HL-60 (cell line): ENCODE measurements at regions not wholly inside any gene's neighbourhood (a gene's known extent, or its start where the extent isn't known, plus 50 kb on each side); places are given as distances from the start of the nearest gene placed in this dataset.

ENCODE experiments used
- DNase-seq, 2 experiments: peaks; one replicate each; pipeline ENCODE4 v3.0.0-alpha.2; 2010 to 2020; ENCODE audit warnings: low read depth in 1 of 2, low spot score in 1 of 2
- H3K27ac ChIP-seq: fragments of 250-450 bp; sonication (Bioruptor Pico); replicated peaks from 2 replicates; pipeline ENCODE4 v1.5.1; 2020; ENCODE audit warnings: mild to moderate bottlenecking, moderate library complexity
- H3K27me3 ChIP-seq: fragments of 250-450 bp; sonication (Bioruptor Pico); 2 replicates; pipeline ENCODE4 v1.5.1; 2021; ENCODE audit warnings: mild to moderate bottlenecking, moderate library complexity; ENCODE audit not compliant: insufficient read depth, poor library complexity, severe bottlenecking
- H3K4me3 ChIP-seq: replicated peaks from 2 replicates; pipeline ENCODE4 v1.5.1; 2011; ENCODE audit warnings: mild to moderate bottlenecking, control low read depth, low read length; ENCODE audit not compliant: insufficient read depth
- GABPA ChIP-seq: IDR thresholded peaks from 2 replicates; pipeline ENCODE4 v1.6.1; 2012; ENCODE audit warnings: low read depth
- POLR2AphosphoS5 ChIP-seq: IDR thresholded peaks from 2 replicates; pipeline ENCODE4 v1.6.1; 2012; ENCODE audit warnings: low read depth
- SPI1 ChIP-seq: IDR thresholded peaks from 2 replicates; pipeline ENCODE4 v1.6.1; 2012; ENCODE audit warnings: low read depth, mild to moderate bottlenecking, borderline replicate concordance
- TF ChIP-seq, protein P1 (sequence below): IDR thresholded peaks from 2 replicates; pipeline ENCODE4 v1.6.1; 2012; ENCODE audit warnings: low read depth; ENCODE audit not compliant: insufficient replicate concordance
- TF ChIP-seq, protein P2 (sequence below): IDR thresholded peaks from one replicate; pipeline ENCODE4 v1.5.1; 2011; ENCODE audit warnings: low read length, control low read depth, inconsistent platforms; ENCODE audit not compliant: insufficient read depth

GRCh38 chr5:124606093-124606492 is 140.3 kb downstream of the ZNF608 start:
- TF ChIP-seq GABPA: no peak
- TF ChIP-seq POLR2AphosphoS5: no peak
- TF ChIP-seq, protein P1, sequence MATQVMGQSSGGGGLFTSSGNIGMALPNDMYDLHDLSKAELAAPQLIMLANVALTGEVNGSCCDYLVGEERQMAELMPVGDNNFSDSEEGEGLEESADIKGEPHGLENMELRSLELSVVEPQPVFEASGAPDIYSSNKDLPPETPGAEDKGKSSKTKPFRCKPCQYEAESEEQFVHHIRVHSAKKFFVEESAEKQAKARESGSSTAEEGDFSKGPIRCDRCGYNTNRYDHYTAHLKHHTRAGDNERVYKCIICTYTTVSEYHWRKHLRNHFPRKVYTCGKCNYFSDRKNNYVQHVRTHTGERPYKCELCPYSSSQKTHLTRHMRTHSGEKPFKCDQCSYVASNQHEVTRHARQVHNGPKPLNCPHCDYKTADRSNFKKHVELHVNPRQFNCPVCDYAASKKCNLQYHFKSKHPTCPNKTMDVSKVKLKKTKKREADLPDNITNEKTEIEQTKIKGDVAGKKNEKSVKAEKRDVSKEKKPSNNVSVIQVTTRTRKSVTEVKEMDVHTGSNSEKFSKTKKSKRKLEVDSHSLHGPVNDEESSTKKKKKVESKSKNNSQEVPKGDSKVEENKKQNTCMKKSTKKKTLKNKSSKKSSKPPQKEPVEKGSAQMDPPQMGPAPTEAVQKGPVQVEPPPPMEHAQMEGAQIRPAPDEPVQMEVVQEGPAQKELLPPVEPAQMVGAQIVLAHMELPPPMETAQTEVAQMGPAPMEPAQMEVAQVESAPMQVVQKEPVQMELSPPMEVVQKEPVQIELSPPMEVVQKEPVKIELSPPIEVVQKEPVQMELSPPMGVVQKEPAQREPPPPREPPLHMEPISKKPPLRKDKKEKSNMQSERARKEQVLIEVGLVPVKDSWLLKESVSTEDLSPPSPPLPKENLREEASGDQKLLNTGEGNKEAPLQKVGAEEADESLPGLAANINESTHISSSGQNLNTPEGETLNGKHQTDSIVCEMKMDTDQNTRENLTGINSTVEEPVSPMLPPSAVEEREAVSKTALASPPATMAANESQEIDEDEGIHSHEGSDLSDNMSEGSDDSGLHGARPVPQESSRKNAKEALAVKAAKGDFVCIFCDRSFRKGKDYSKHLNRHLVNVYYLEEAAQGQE: no peak
- no peak for TF ChIP-seq SPI1
- TF ChIP-seq, protein P2, sequence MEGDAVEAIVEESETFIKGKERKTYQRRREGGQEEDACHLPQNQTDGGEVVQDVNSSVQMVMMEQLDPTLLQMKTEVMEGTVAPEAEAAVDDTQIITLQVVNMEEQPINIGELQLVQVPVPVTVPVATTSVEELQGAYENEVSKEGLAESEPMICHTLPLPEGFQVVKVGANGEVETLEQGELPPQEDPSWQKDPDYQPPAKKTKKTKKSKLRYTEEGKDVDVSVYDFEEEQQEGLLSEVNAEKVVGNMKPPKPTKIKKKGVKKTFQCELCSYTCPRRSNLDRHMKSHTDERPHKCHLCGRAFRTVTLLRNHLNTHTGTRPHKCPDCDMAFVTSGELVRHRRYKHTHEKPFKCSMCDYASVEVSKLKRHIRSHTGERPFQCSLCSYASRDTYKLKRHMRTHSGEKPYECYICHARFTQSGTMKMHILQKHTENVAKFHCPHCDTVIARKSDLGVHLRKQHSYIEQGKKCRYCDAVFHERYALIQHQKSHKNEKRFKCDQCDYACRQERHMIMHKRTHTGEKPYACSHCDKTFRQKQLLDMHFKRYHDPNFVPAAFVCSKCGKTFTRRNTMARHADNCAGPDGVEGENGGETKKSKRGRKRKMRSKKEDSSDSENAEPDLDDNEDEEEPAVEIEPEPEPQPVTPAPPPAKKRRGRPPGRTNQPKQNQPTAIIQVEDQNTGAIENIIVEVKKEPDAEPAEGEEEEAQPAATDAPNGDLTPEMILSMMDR: no peak
- H3K27me3 ChIP-seq: no peaks in the 10 kb centered on the region
- H3K4me3 ChIP-seq: no peak overlapping the region
- DNase-seq: no peak
- H3K27ac ChIP-seq: no peak overlapping the region

DNA sequence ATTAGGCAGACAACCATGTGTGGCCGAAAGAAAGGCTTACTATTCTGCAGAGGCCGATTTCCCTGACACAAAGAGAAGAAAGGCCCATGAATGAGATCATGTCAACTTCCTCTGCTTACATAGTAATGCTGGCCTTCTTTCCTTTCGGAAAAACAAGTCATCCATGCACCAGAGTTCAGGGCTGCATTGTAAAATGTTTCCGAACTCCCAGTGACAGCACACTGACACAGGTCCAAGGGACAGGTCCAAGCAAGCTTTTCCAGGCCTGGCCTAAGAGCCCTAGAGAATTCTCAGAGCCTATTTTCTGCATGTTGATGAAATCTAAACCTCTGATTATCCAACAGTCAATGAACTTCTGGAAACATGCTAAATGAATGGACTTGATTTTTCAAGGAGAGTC is 140.9 kb downstream of the ZNF608 start:
- H3K4me3 ChIP-seq: no peak overlapping the region
- no peak for DNase-seq
- TF ChIP-seq, protein P2: no peak
- TF ChIP-seq SPI1: no peak
- TF ChIP-seq, protein P1: no peak
- no peak for TF ChIP-seq GABPA
- no peak for TF ChIP-seq POLR2AphosphoS5
- no peak overlapping the region for H3K27ac ChIP-seq
- H3K27me3 ChIP-seq: no peaks in the 10 kb centered on the region

DNA sequence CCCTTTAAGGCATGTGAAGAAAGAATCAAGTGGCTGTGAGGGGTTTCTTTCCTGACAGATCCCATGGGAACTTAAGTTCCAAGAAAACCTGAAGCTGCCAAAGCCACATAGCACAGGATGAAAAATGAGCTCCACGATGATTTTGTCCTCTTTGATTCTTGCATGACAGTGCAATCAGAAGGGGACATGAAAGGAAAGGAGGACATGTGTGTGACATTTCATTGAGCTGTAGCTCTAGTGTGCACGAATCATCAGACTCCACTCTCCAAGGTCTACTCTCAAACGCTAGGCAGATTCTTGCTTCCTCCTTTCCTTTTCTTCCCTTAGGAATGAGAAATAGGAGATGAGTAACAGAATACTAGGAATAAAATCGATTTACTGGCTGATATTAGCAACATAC is 142.0 kb downstream of the ZNF608 start:
- H3K27me3 ChIP-seq: no peaks in the 10 kb centered on the region
- no peak for TF ChIP-seq GABPA
- TF ChIP-seq, protein P2: no peak
- TF ChIP-seq SPI1: no peak
- TF ChIP-seq, protein P1: no peak
- no peak for TF ChIP-seq POLR2AphosphoS5
- DNase-seq: no peak

More for the DNA sequence above, 142.0 kb downstream of the ZNF608 start:
- H3K4me3 ChIP-seq: no peak overlapping the region
- no peak overlapping the region for H3K27ac ChIP-seq
